ENCODE measurements at regions not wholly inside any gene's neighbourhood (a gene's known extent, or its start where the extent isn't known, plus 50 kb on each side); places are given as distances from the start of the nearest gene placed in this dataset.

DNA sequence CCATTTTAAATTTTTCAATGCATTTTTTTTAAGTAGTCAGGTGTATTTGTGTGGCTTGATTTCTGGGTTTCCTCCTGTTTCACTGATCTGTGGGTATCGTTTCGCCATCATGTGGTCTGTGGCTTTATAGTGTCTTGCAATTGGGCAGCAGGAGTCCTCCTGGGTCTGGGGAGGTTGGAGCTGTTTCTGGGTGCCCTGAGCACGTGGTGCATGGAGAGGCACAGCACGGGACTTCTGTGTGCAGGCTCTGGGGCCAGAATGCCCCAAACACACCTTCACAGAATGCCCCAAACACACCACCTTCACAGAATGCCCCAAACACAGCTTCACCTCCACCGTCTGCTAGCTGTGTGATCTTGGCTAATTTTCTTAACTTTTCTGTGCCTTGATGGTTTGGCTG lies 82.6 kb upstream of the COL5A1 start:
- no peak for TF ChIP-seq CTCF (IDR thresholded peaks at IDR 0.05 in 4 of 5, conservative IDR thresholded peaks at IDR 0.05 in 1 of 5)
- no peak for TF ChIP-seq POLR2A (IDR thresholded peaks at IDR 0.05)

Data from gastrocnemius medialis (tissue), 4 donors.